SK-N-SH treated with all-trans-retinoic acid at 6 μM for 48 hours (cell line): ENCODE measurements at regions not wholly inside any gene's neighbourhood (a gene's known extent, or its start where the extent isn't known, plus 50 kb on each side); places are given as distances from the start of the nearest gene placed in this dataset.

ENCODE experiments used
- ATAC-seq: fragments of 200-7000 bp; cut with Tn5 transposase; 3 replicates; pipeline ENCODE4 v1.9.1; 2020; ENCODE audit warnings: mild to moderate bottlenecking, moderate library complexity
- ARNTL ChIP-seq: fragments of 450-650 bp; formaldehyde crosslinking; IDR thresholded peaks from 2 replicates; pipeline ENCODE4 v1.5.0; 2020; ENCODE audit warnings: low read depth, mild to moderate bottlenecking, moderate library complexity, borderline replicate concordance
- BACH2 ChIP-seq: fragments of 250-450 bp; sonication (Bioruptor Pico); IDR thresholded peaks from 2 replicates; pipeline ENCODE4 v1.9.0; 2021; ENCODE audit warnings: mild to moderate bottlenecking, borderline replicate concordance
- ESRRG ChIP-seq: fragments of 250-450 bp; sonication (Bioruptor Pico); IDR thresholded peaks from 2 replicates; pipeline ENCODE4 v1.6.1; 2021; ENCODE audit warnings: mild to moderate bottlenecking
- GLIS3 ChIP-seq: fragments of 250-450 bp; sonication (Bioruptor Pico); IDR thresholded peaks from 2 replicates; pipeline ENCODE4 v1.5.0; 2020; ENCODE audit warnings: mild to moderate bottlenecking, moderate library complexity
- ISL1 ChIP-seq: fragments of 250-450 bp; sonication (Bioruptor Pico); IDR thresholded peaks from 2 replicates; pipeline ENCODE4 v2.1.2; 2022; ENCODE audit warnings: mild to moderate bottlenecking, moderate library complexity
- OSR1 ChIP-seq: fragments of 250-450 bp; sonication (Bioruptor Pico); IDR thresholded peaks from 2 replicates; pipeline ENCODE4 v1.8.0; 2022; ENCODE audit warnings: moderate library complexity, mild to moderate bottlenecking, inconsistent platforms
- PPARA ChIP-seq: fragments of 250-450 bp; sonication (Bioruptor Pico); IDR thresholded peaks from 2 replicates; pipeline ENCODE4 v1.5.0; 2020; ENCODE audit warnings: mild to moderate bottlenecking, borderline replicate concordance
- RARB ChIP-seq: fragments of 250-450 bp; sonication (Bioruptor Pico); IDR thresholded peaks from 2 replicates; pipeline ENCODE4 v1.8.0; 2021; ENCODE audit warnings: mild to moderate bottlenecking, moderate library complexity
- SNAI2 ChIP-seq: fragments of 250-450 bp; sonication (Bioruptor Pico); IDR thresholded peaks from 2 replicates; pipeline ENCODE4 v1.5.0; 2020; ENCODE audit warnings: mild to moderate bottlenecking, moderate library complexity
- TCF4 ChIP-seq: fragments of 250-450 bp; sonication (Bioruptor Pico); IDR thresholded peaks from 2 replicates; pipeline ENCODE4 v1.8.0; 2021; ENCODE audit warnings: mild to moderate bottlenecking, moderate library complexity, borderline replicate concordance
- TOX ChIP-seq: fragments of 250-450 bp; sonication (Bioruptor Pico); IDR thresholded peaks from 2 replicates; pipeline ENCODE4 v1.8.0; 2021; ENCODE audit warnings: mild to moderate bottlenecking, moderate library complexity, borderline replicate concordance
- ZC3H10 ChIP-seq: fragments of 250-450 bp; sonication (Bioruptor Pico); IDR thresholded peaks from 2 replicates; pipeline ENCODE4 v1.5.1; 2021; ENCODE audit warnings: mild to moderate bottlenecking, moderate library complexity
- ZFP3 ChIP-seq: fragments of 250-450 bp; sonication (Bioruptor Pico); IDR thresholded peaks from 2 replicates; pipeline ENCODE4 v1.5.0; 2020; ENCODE audit warnings: mild to moderate bottlenecking, moderate library complexity
- ZFP30 ChIP-seq: fragments of 450-650 bp; formaldehyde crosslinking; IDR thresholded peaks from 2 replicates; pipeline ENCODE4 v1.5.0; 2022; ENCODE audit warnings: mild to moderate bottlenecking, moderate library complexity
- ZNF565 ChIP-seq: fragments of 450-650 bp; formaldehyde crosslinking; conservative IDR thresholded peaks from 2 replicates; pipeline ENCODE4 v1.5.0; 2020; ENCODE audit warnings: low read depth, mild to moderate bottlenecking, moderate library complexity
- ZNF70 ChIP-seq: fragments of 450-650 bp; formaldehyde crosslinking; IDR thresholded peaks from 2 replicates; pipeline ENCODE4 v1.5.0; 2020; ENCODE audit warnings: mild to moderate bottlenecking, moderate library complexity
- ZNF8 ChIP-seq: fragments of 450-650 bp; formaldehyde crosslinking; IDR thresholded peaks from 2 replicates; pipeline ENCODE4 v1.5.0; 2020; ENCODE audit warnings: mild to moderate bottlenecking, moderate library complexity
- TF ChIP-seq, protein P1 (sequence below): fragments of 250-450 bp; sonication (Bioruptor Pico); IDR thresholded peaks from 2 replicates; pipeline ENCODE4 v1.8.0; 2021; ENCODE audit warnings: low read depth, mild to moderate bottlenecking, moderate library complexity, borderline replicate concordance
- TF ChIP-seq, protein P2 (sequence below): fragments of 250-450 bp; sonication (Bioruptor Pico); IDR thresholded peaks from 2 replicates; pipeline ENCODE4 v1.5.1; 2020; ENCODE audit warnings: low read depth, mild to moderate bottlenecking, moderate library complexity
- TF ChIP-seq, protein P3 (sequence below): fragments of 250-450 bp; sonication (Bioruptor Pico); IDR thresholded peaks from 2 replicates; pipeline ENCODE4 v1.8.0; 2020; ENCODE audit warnings: mild to moderate bottlenecking, moderate library complexity, borderline replicate concordance

DNA sequence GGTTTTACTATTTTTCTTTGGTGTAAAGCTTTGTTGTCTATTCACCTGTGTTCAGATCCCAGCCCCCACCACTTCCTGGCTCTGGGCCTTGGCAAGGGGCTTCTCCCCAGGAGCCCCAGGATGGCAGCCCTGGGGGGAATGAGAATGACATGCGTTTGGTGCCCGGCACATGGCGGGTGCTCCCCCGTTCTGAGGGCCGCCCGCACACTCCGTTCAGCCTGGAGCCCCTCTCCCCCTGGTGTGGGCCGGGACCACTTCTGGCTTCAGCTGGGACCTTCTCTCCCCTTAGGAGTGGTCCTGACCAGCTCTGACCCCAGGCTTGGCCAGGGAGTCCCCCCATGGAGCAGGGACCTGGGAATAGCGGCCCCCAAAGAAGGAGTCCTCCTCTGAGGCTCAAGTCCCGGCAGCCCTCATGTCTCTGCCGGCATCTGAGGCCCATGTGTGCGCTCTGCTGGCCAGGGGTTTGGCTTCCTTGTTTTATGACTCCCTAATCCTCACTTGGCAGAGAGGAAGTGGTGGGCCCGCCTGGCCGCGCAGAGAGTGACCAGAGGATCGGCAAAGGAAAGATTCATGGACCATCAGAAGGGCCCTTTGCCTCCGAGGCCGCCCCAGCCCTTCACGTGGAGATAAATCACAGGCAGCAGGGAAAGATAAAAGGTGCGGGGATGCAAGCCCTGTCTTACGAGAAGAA, 57.0 kb upstream of the LMX1B start:
- no peak for ATAC-seq
- TF ChIP-seq ZFP3 (CRISPR knock-in tag) (no peak), OSR1 (CRISPR knock-in tag) (no peak), RARB (CRISPR knock-in tag) (no peak), ZNF70 (CRISPR knock-in tag) (no peak), ZC3H10 (CRISPR knock-in tag) (no peak), ESRRG (CRISPR knock-in tag) (no peak), TCF4 (CRISPR knock-in tag) (no peak), SNAI2 (no peak)
- TF ChIP-seq, protein P1, sequence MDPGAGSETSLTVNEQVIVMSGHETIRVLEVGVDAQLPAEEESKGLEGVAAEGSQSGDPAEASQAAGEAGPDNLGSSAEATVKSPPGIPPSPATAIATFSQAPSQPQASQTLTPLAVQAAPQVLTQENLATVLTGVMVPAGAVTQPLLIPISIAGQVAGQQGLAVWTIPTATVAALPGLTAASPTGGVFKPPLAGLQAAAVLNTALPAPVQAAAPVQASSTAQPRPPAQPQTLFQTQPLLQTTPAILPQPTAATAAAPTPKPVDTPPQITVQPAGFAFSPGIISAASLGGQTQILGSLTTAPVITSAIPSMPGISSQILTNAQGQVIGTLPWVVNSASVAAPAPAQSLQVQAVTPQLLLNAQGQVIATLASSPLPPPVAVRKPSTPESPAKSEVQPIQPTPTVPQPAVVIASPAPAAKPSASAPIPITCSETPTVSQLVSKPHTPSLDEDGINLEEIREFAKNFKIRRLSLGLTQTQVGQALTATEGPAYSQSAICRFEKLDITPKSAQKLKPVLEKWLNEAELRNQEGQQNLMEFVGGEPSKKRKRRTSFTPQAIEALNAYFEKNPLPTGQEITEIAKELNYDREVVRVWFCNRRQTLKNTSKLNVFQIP (CRISPR knock-in tag) = no peak
- TF ChIP-seq, protein P2, sequence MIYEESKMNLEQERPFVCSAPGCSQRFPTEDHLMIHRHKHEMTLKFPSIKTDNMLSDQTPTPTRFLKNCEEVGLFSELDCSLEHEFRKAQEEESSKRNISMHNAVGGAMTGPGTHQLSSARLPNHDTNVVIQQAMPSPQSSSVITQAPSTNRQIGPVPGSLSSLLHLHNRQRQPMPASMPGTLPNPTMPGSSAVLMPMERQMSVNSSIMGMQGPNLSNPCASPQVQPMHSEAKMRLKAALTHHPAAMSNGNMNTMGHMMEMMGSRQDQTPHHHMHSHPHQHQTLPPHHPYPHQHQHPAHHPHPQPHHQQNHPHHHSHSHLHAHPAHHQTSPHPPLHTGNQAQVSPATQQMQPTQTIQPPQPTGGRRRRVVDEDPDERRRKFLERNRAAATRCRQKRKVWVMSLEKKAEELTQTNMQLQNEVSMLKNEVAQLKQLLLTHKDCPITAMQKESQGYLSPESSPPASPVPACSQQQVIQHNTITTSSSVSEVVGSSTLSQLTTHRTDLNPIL (CRISPR knock-in tag) = no peak

DNA sequence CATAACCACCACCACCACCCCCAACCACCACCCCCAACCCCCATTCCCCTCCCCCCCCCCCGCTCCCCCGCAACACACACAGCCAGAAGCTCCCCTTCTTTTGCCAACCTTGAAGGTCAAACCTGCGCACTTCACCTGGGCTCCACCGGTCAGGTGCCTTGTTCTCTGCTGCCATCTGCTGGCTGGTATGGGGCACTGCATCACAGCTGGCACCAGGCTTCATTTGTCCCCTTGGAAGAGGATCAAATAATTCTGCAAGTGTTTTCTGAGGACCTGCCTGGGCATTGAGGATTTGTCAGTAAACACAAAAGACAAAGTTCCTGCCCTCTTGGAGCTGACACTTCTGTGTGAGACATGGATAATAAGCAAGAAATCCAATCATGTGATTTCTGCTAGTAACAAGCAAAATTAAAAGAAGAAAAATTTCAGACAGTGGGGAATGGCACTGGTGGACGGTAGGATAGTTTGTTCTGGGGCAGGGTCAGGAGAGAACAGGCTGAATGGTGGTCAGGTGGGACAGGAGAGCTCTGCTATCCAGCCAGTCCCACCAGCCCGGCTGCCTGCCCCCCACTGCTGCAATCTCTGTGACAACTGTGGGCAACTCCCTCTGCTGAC, 55.6 kb upstream of the LMX1B start:
- TF ChIP-seq, protein P3, sequence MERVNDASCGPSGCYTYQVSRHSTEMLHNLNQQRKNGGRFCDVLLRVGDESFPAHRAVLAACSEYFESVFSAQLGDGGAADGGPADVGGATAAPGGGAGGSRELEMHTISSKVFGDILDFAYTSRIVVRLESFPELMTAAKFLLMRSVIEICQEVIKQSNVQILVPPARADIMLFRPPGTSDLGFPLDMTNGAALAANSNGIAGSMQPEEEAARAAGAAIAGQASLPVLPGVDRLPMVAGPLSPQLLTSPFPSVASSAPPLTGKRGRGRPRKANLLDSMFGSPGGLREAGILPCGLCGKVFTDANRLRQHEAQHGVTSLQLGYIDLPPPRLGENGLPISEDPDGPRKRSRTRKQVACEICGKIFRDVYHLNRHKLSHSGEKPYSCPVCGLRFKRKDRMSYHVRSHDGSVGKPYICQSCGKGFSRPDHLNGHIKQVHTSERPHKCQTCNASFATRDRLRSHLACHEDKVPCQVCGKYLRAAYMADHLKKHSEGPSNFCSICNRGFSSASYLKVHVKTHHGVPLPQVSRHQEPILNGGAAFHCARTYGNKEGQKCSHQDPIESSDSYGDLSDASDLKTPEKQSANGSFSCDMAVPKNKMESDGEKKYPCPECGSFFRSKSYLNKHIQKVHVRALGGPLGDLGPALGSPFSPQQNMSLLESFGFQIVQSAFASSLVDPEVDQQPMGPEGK (CRISPR knock-in tag) = no peak
- TF ChIP-seq RARB (CRISPR knock-in tag) (no peak), ZNF565 (CRISPR knock-in tag) (no peak), SNAI2 (no peak)
- ATAC-seq = peak; percentile 83

DNA sequence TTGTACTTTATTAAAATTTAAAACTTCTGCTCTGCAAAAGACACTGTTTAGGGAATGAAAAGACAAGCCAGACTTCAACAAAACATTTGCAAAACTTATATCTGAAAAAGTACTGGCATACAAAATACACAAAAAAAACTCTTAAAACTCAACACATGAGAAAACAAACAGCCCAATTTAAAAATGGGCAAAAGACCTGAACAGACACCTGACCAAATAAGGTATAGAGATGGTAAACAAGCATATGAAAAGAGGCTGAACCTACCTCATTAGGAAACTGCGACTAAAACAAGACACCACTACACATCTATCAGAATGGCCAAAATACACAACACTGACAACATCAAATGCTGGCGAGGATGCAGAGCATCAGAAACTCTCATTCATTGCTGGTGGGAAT, 54.4 kb upstream of the LMX1B start:
- TF ChIP-seq ZC3H10 (CRISPR knock-in tag) = no peak
- TF ChIP-seq OSR1 (CRISPR knock-in tag) = no peak
- TF ChIP-seq ZFP30 (CRISPR knock-in tag) = no peak
- no peak for TF ChIP-seq ESRRG (CRISPR knock-in tag)
- TF ChIP-seq TOX = no peak
- TF ChIP-seq SNAI2 = no peak
- TF ChIP-seq TCF4 (CRISPR knock-in tag) = no peak
- TF ChIP-seq BACH2 (CRISPR knock-in tag) = no peak
- no peak for TF ChIP-seq ZNF70 (CRISPR knock-in tag)
- no peak for TF ChIP-seq PPARA
- TF ChIP-seq, protein P2 (CRISPR knock-in tag) = no peak
- TF ChIP-seq, protein P3 (CRISPR knock-in tag) = no peak
- TF ChIP-seq GLIS3 (CRISPR knock-in tag) = no peak
- TF ChIP-seq RARB (CRISPR knock-in tag) = no peak
- TF ChIP-seq ARNTL = no peak
- no peak for TF ChIP-seq ZNF565 (CRISPR knock-in tag)
- no peak for TF ChIP-seq ZNF8 (CRISPR knock-in tag)
- no peak for ATAC-seq

DNA sequence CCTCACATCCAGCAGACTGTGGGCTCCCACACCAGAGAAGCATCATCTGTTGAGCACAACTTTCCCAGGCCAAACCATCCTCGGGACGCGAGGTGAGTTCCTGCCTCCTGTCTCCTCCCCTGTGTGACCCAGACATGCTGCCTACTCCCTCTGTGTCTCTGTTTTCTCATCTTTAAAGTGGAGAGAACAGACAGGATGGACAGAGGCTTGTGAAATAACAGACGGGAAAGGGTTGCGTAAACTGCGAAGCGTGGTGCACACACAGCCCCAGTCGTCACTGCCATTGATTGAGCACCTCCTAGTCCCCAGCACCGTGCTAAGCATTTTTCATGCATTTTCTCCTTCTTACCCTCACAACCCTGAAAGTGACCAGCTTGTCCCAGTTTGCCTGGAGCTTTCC, 52.1 kb upstream of the LMX1B start:
- ATAC-seq = no peak
- TF ChIP-seq ZNF8 (CRISPR knock-in tag) (no peak), ZC3H10 (CRISPR knock-in tag) (no peak), GLIS3 (CRISPR knock-in tag) (no peak), ZFP30 (CRISPR knock-in tag) (no peak), PPARA (no peak), ZNF70 (CRISPR knock-in tag) (no peak), OSR1 (CRISPR knock-in tag) (no peak), SNAI2 (no peak), ARNTL (no peak), ISL1 (CRISPR knock-in tag) (no peak), BACH2 (CRISPR knock-in tag) (no peak)
- TF ChIP-seq, protein P3 (CRISPR knock-in tag) = no peak
- TF ChIP-seq, protein P1 (CRISPR knock-in tag) = no peak
